Stimulated activated CD8-positive, alpha-beta memory T cell treated with anti-CD3 and anti-CD28 coated beads, Interleukin-2, amount 100 ng/mL, for 48 hours (primary cell): ENCODE measurements at regions not wholly inside any gene's neighbourhood (a gene's known extent, or its start where the extent isn't known, plus 50 kb on each side); places are given as distances from the start of the nearest gene placed in this dataset.

Source experiments
- DNase-seq, 2 donors: peaks; one replicate each; pipeline ENCODE4 v3.0.0-alpha.2; 2020; ENCODE audit warnings: low read depth in 2 of 2

DNA sequence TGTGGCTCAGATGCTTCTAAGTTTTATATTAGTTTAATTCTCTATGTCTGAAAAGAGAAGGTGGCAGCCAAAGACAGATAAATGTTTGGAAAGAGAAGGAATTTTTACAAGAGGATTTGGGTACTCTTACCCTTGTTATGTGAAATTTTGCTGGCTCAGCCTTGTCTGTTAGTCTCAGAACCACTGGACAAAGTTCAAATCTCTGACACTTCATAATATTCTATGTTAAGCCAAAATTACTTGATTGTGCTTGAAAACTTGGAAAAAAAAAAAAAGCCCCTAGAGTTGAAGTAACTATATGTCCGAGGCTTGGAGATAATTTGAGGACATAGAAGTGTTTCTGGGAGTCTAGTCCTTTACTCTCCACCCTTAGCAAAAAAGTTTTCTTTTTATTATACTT lies 1079.3 kb upstream of the LRRTM3 start:
- no peak for DNase-seq

DNA sequence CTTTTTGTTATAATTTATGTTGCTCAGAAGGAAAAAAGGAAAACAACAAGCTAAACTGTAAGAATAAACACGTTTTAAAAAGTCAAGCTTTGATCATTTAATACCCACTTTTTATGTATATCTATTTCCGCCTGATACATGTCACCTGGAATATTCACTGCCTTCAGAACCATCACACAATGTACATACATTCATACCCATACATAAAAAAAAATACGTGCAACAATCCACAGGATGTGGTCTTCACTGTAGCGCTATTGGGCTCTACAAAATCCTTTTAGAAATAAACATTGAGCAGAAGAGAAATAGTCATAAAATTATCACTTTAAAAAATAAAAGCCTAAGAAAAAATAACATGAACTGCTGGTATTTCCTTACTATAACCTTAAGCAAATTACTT lies 1078.9 kb upstream of the LRRTM3 start:
- DNase-seq = no peak

DNA sequence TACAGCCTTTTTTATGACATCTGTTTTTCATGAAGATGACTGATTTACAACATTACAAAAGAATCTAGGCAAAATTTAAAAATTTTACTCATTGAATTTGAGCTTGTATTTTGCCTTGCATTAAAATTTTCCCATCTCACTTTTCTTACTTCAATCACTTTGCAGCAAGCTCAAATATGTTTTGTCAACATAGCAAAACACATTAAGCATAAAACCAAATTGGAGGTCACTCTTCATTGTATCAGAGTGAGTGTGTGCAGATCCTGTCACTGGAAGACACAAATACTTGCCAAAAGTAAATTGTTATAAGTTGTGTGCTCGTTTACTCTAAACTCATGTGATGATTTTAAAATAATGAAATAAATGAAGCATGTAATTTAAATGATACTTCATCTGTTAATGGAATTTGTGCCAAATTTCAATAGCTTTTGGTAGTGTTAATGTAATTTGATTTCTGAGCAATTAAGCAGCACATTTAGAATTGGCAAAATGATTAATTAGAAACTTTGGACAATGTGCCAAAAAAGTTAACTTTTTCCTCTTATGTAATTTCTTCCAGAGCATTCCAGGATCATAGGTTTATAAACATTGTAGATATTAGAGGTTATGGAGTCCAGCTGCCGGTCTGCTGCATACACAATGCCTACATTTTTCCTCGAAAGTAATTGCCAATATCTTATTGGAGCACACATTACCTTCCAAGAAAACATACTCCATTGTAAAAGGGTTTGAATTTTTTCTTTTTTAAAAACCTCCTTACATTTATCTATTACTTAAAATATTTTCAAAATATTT lies 1078.2 kb upstream of the LRRTM3 start:
- DNase-seq = no peak

DNA sequence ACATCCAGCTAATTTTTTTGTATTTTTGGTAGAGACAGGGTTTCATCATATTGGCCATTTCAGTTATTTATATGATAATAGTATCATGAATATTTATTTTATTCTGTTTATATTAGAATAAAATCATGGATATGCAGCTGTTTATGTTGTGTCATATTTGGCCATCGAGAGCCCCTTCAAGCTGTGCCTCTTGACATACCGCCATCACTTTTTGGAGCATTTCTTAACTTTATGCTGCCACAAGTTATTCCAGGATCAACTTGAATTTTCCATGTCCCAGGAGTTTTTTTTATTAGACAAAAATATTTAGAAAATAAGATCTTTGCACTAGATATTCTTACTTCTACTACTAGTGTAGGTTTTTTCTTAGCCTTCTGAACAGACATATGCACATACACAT lies 1067.0 kb upstream of the LRRTM3 start:
- no peak for DNase-seq

DNA sequence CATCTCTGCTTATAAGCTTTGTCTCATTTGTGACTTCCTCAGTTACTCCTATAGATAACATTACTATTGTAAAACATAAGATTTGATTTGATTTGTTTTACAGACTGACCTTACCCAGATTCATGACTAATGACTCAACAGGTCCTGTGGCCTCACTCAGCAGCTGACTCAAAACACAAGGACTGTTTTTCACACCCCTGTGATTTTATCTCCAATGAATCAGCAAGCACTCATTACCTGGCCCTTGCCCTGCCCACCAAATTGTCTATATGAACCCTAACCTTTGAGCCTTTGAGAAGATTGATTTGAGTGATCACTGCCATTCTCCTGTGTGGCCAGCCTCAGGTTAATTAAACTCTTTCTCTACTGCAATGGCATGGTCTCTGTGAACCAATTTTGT lies 1064.6 kb upstream of the LRRTM3 start:
- DNase-seq = no peak
